Activated naive CD8-positive, alpha-beta T cell treated with anti-CD3 and anti-CD28 coated beads, Interleukin-2, amount 10 ng/mL, durations not matched to agents 7 days and 5 days (primary cell): ENCODE measurements at regions not wholly inside any gene's neighbourhood (a gene's known extent, or its start where the extent isn't known, plus 50 kb on each side); places are given as distances from the start of the nearest gene placed in this dataset.
"Not testable (repeated sequence)": the region's sequence is repeated elsewhere in the genome, so short reads cannot be mapped to it uniquely, and the experiment has no call there.

ENCODE experiments used
- ATAC-seq: fragments of 150-1000 bp; cut with Tn5 transposase; one replicate; pipeline ENCODE4 v1.10.0; 2021; ENCODE audit warnings: low read depth, moderate library complexity
- POLR2A ChIA-PET: fragments of 350-600 bp; sonication (Branson Sonifier 250); formaldehyde crosslinking; loops from one replicate; lab custom pipeline; 2021; ENCODE audit warnings: antibody characterized with exemption; lab: Charles Lee
- DNase-seq: peaks from one replicate; pipeline ENCODE4 v3.0.0; 2021
- H3K27ac Mint-ChIP-seq: one replicate; pipeline ENCODE4 v1.8.0; 2022; ENCODE audit warnings: mild to moderate bottlenecking, mixed read lengths
- H3K27me3 Mint-ChIP-seq: one replicate; pipeline ENCODE4 v1.8.0; 2022; ENCODE audit warnings: mild to moderate bottlenecking, moderate library complexity, mixed read lengths
- H3K36me3 Mint-ChIP-seq: one replicate; pipeline ENCODE4 v1.8.0; 2021; ENCODE audit warnings: mild to moderate bottlenecking, mixed read lengths
- H3K4me1 Mint-ChIP-seq: one replicate; pipeline ENCODE4 v1.8.0; 2021; ENCODE audit warnings: mixed read lengths
- H3K4me3 Mint-ChIP-seq: one replicate; pipeline ENCODE4 v1.8.0; 2022; ENCODE audit warnings: mild to moderate bottlenecking, moderate library complexity, mixed read lengths
- H3K9me3 Mint-ChIP-seq: one replicate; pipeline ENCODE4 v1.8.0; 2021; ENCODE audit warnings: mixed read lengths

DNA sequence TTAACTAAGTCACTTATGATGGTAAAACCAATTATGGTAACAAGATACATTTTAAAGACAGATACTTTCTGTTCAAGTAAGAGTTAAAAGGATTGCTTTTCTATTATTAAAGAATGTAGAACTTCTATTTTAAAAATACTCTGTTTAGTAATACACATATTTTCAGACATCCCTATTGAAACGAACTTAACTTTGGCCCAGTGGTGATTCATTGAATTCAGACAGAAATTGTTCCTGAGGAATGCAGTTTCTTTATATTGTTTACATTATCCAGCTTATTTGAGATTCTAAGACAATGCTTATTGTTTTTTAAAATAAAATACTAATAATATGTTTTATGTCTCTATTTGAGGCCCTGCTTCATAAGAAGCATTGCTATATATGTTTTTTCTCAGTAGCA, 816.4 kb downstream of the SEMA5A start:
- POLR2A ChIA-PET, result no interaction called here
- H3K27me3 Mint-ChIP-seq, result no peaks in the 10 kb centered on the region
- no peaks in the 10 kb centered on the region for H3K4me1 Mint-ChIP-seq
- ATAC-seq, result no peak
- H3K27ac Mint-ChIP-seq, result no peak overlapping the region
- no peak for DNase-seq
- no peak overlapping the region for H3K4me3 Mint-ChIP-seq
- peaks cover 2% of the 10 kb centered on the region for H3K9me3 Mint-ChIP-seq
- no peaks in the 10 kb centered on the region for H3K36me3 Mint-ChIP-seq

DNA sequence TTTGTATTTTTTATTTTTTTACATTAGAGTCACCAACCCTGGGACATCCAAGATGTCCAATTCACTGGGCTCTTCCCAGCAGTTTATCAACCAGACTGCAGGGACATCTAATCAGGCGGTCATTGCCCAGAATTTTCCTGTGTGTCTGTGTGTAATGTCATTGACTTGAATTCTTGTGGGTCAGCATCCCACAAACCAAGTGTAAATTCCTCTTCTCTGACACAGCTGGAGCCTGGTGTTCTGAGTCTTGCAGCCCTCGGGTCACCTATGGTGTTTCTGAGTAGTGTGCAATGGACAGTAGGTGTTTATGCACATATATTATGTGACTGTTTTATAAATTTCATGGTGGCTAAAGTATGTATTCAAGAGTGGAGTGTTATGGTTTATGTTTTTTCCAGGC, 815.7 kb downstream of the SEMA5A start:
- Mint-ChIP-seq H3K36me3 (no peaks in the 10 kb centered on the region), H3K4me3 (no peak overlapping the region), H3K27ac (no peak overlapping the region), H3K9me3 (peaks cover 2% of the 10 kb centered on the region), H3K4me1 (no peaks in the 10 kb centered on the region), H3K27me3 (no peaks in the 10 kb centered on the region)
- DNase-seq (no peak), ATAC-seq (no peak)
- POLR2A ChIA-PET, result no interaction called here

DNA sequence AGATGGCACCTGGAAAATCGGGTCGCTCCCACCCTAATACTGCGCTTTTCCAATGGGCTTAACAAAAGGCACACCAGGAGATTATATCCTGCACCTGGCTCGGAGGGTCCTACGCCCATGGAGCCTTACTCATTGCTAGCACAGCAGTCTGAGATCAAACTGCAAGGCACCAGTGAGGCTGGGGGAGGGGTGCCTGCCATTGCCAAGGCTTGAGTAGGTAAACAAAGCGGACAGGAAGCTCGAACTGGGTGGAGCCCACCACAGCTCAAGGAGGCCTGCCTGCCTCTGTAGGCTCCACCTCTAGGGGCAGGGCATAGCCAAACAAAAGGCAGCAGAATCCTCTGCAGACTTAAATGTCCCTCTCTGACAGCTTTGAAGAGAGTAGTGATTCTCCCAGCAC, 814.8 kb downstream of the SEMA5A start:
- H3K4me3 Mint-ChIP-seq, H3K4me1 Mint-ChIP-seq, H3K27me3 Mint-ChIP-seq, H3K27ac Mint-ChIP-seq, POLR2A ChIA-PET, H3K36me3 Mint-ChIP-seq, H3K9me3 Mint-ChIP-seq, DNase-seq, ATAC-seq: not testable (repeated sequence)

DNA sequence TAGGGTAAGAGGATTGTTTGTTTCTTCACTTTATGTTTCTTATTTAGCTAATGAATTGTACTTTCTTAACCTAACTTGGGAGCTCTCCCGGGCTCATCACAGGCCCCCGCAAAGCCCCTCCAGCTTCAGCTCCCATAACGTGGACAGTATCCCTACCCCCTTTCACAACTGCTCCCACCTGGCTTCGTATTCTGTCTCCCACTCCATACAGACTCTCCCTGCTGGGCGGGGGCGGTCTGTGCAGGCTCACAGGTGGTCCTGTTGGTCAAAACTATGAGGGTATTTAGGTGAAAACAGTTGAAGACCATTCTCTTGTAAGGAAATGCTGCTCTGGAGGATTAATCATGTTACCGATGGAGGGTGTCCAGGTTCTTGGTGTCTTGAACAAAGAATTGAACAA, 805.3 kb downstream of the SEMA5A start:
- no peak for DNase-seq
- Mint-ChIP-seq H3K27me3 (no peaks in the 10 kb centered on the region), H3K4me1 (no peaks in the 10 kb centered on the region), H3K36me3 (no peaks in the 10 kb centered on the region), H3K4me3 (no peak overlapping the region), H3K9me3 (peaks cover 5% of the 10 kb centered on the region), H3K27ac (no peak overlapping the region)
- POLR2A ChIA-PET, result no interaction called here
- ATAC-seq, result no peak

DNA sequence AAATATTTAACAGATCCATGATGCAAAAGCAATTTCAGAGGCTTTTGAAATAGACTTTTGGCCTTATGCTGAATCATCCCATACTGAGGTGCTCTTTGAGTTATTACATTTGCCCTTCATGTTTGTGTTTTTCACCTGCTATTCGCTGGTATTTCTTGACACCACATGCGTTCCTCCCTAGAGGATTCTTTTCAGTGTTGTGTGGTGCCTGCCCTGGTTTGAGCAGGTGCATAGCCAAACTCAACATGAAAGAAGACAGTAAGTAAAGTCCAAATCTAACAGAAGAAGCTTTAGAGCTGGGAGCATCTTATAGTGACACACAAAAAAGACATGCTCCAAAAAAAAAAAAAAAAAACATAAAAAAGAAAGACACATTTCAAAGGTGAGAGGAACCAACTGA, 796.3 kb downstream of the SEMA5A start:
- H3K27ac Mint-ChIP-seq, result no peak overlapping the region
- POLR2A ChIA-PET, result no interaction called here
- H3K36me3 Mint-ChIP-seq, result no peaks in the 10 kb centered on the region
- H3K4me1 Mint-ChIP-seq, result no peaks in the 10 kb centered on the region
- no peak overlapping the region for H3K4me3 Mint-ChIP-seq
- no peak for ATAC-seq
- no peaks in the 10 kb centered on the region for H3K27me3 Mint-ChIP-seq
- DNase-seq, result no peak
- H3K9me3 Mint-ChIP-seq, result no peaks in the 10 kb centered on the region

DNA sequence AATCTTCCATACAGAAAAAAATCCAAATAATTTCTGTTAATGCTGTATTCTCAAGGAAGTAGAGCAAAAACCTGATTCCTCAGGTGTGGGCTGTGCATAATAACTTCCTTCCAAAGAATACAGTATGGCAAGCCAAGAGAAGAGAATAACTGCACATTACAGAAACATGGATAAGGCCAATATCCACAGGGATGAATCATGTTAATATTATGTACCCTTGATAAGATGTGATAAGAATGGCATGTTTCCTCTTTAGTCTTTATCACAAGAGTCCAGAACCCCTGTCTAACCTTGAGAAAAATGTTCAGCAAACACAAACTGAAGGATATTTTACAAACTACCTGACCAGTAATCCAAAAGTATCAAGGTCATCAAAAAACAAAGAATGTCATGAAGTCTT, 795.8 kb downstream of the SEMA5A start:
- Mint-ChIP-seq H3K4me3 (no peak overlapping the region), H3K27ac (no peak overlapping the region), H3K36me3 (no peaks in the 10 kb centered on the region), H3K27me3 (no peaks in the 10 kb centered on the region), H3K9me3 (no peaks in the 10 kb centered on the region), H3K4me1 (no peaks in the 10 kb centered on the region)
- ATAC-seq (no peak), DNase-seq (no peak)
- POLR2A ChIA-PET, result no interaction called here

DNA sequence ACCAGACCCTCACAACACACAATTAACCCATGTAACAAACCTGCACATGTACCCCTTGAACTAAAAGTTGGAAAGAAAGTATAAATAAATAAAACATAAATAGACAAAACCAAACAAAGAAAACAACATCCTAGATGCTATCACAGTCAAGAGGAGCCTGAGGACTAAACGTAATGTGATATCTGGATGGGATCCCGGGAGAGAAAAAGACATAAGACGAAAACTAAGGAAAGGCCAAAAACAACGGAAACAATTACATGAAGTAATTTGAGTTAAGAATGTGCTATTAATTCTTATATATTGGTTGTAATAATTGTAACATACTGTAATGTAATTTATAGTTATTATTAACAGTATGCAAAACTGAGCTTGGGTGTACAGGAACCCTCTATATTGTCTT, 793.9 kb downstream of the SEMA5A start:
- DNase-seq (no peak), ATAC-seq (no peak)
- no peaks in the 10 kb centered on the region for H3K27me3 Mint-ChIP-seq
- POLR2A ChIA-PET, result no interaction called here
- no peaks in the 10 kb centered on the region for H3K9me3 Mint-ChIP-seq
- no peak overlapping the region for H3K4me3 Mint-ChIP-seq
- H3K36me3 Mint-ChIP-seq, result no peaks in the 10 kb centered on the region
- H3K4me1 Mint-ChIP-seq, result no peaks in the 10 kb centered on the region
- no peak overlapping the region for H3K27ac Mint-ChIP-seq

DNA sequence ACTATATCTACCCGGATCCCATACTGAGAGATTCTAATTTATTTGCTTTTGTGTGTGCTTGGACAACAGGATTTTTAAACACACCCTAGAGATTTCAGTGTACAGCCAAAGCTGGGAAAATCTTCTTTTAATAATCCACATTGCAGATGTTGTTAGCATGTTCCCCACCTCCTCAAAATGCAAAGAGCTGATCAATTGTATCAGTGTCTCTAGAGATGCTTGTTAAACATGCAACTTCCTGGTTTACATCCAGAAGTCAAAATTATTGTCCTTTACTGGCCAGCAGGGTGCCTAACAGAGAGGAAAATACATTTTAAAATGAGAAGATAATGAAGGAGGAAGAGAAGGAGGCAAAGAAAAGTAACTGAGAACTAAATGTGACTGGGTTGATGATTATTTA, 793.3 kb downstream of the SEMA5A start:
- no peak overlapping the region for H3K4me3 Mint-ChIP-seq
- H3K27me3 Mint-ChIP-seq, result no peaks in the 10 kb centered on the region
- no peaks in the 10 kb centered on the region for H3K4me1 Mint-ChIP-seq
- no peaks in the 10 kb centered on the region for H3K9me3 Mint-ChIP-seq
- H3K36me3 Mint-ChIP-seq, result no peaks in the 10 kb centered on the region
- DNase-seq (no peak), ATAC-seq (no peak)
- no peak overlapping the region for H3K27ac Mint-ChIP-seq
- POLR2A ChIA-PET, result no interaction called here

DNA sequence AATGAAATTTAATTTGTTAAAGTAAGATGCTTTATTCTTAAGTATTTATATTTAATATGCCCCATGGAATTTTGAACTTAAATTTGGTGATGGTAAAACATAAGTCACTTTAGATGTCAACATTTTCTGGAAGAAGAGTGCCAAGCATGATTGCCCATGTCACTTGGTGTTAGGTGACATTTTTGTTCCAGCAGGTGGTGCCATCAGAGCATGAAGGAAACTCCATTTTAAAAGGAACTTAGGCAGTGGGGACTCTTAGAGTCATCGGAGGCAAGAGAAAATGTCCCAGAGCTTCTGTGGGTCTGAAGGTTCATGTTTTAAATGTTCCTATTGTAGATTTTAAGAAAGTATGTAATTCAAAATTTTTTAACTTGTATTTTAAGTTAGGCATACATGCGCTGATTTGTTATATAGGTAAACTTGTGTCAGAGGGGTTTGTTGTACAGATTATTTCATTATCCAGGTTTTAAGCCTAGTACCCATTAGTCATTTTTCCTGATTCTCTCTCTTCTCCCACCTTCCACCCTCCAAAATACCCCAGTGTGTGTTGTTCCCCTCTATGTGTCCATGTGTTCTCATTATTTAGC, 789.3 kb downstream of the SEMA5A start:
- ATAC-seq (no peak), DNase-seq (no peak)
- H3K4me3 Mint-ChIP-seq, result no peak overlapping the region
- POLR2A ChIA-PET, result no interaction called here
- no peak overlapping the region for H3K27ac Mint-ChIP-seq
- no peaks in the 10 kb centered on the region for H3K27me3 Mint-ChIP-seq
- no peaks in the 10 kb centered on the region for H3K4me1 Mint-ChIP-seq
- H3K9me3 Mint-ChIP-seq, result peaks cover 9% of the 10 kb centered on the region
- no peaks in the 10 kb centered on the region for H3K36me3 Mint-ChIP-seq

DNA sequence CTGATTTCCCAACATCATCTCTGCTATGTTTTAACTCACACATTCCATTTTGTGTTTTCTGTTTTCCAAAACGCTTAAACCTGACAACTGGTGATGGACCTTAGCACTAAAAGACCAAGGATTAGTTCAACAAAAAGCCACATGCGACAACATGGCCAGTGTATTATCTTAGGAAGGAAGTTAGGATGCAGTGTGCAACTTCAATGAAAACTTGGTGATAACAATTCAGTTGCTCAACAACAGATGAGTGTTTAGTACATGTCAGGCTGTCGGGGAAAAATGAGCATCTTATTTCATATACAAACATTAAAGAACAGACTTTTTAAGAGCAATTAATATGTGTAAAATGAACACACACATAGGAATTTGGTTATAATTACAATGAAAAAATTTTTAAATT, 780.0 kb downstream of the SEMA5A start:
- no peaks in the 10 kb centered on the region for H3K27me3 Mint-ChIP-seq
- H3K4me1 Mint-ChIP-seq, result no peaks in the 10 kb centered on the region
- POLR2A ChIA-PET, result no interaction called here
- no peaks in the 10 kb centered on the region for H3K36me3 Mint-ChIP-seq
- H3K27ac Mint-ChIP-seq, result no peak overlapping the region
- no peak for ATAC-seq
- no peak overlapping the region for H3K4me3 Mint-ChIP-seq
- peaks cover 2% of the 10 kb centered on the region for H3K9me3 Mint-ChIP-seq
- DNase-seq, result no peak

DNA sequence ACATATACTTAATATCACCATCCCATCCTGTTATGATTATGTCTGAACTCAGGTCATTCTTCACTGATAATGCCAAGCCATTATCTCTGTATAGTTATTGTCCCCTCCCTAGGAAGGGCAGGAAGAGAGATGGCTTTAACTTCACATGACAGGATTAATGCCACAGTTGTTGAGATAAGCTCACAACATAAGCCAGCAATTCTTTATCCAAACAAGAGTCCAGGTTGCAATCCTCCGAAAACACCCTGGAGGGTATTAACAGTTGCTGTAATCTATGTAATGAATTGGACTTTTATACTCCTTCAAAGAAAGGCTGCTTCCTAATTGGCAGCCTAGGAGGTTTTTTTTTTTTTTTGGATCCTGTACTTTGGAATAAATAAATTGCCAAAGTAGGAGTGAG, 779.4 kb downstream of the SEMA5A start:
- H3K36me3 Mint-ChIP-seq, result no peaks in the 10 kb centered on the region
- H3K4me1 Mint-ChIP-seq, result no peaks in the 10 kb centered on the region
- no peaks in the 10 kb centered on the region for H3K27me3 Mint-ChIP-seq
- DNase-seq, result no peak
- H3K4me3 Mint-ChIP-seq, result no peak overlapping the region
- peaks cover under 1% of the 10 kb centered on the region for H3K9me3 Mint-ChIP-seq
- no peak overlapping the region for H3K27ac Mint-ChIP-seq
- ATAC-seq, result no peak
- POLR2A ChIA-PET, result no interaction called here

DNA sequence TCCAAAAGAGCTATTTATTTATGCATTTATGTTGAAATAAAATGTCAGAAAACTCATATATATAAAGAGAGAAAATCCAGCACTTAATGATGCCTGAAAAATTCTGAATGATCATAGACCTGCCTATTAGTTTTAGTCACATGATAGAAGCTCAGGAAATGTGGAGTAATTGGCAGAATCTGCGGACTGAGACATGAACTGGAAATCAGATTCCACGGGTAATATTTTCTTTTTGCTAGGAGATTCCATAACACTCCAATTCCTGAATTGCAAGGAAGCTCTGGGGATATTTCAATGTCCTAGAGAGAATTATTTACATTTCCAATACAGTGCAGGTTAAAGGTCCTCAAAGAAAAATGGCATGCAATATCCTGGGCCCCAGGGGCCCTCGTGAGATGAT, 778.8 kb downstream of the SEMA5A start:
- DNase-seq (no peak), ATAC-seq (no peak)
- Mint-ChIP-seq H3K4me3 (no peak overlapping the region), H3K4me1 (no peaks in the 10 kb centered on the region), H3K36me3 (no peaks in the 10 kb centered on the region), H3K27ac (no peak overlapping the region), H3K27me3 (no peaks in the 10 kb centered on the region), H3K9me3 (no peaks in the 10 kb centered on the region)
- POLR2A ChIA-PET, result no interaction called here

DNA sequence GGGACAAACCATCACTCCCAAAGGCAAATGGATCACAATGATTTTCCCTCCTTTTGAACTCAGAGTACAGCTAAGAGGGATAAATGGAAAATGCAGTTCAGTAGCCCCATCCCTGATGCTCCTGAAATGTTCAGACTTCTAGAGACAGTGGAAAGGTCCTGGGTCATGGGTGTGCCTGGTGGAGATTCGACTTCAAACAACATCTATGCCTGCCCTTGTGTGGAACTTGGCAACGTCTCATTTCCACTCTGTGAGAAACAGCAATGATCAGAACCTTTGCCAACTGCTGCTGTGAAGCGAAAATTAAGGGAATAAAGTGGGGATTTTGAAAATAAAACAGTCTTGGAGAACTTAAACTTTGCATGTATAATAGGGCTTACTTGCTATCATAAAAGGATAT, 778.1 kb downstream of the SEMA5A start:
- Mint-ChIP-seq H3K27me3 (no peaks in the 10 kb centered on the region), H3K4me1 (no peaks in the 10 kb centered on the region), H3K36me3 (no peaks in the 10 kb centered on the region), H3K27ac (no peak overlapping the region), H3K9me3 (no peaks in the 10 kb centered on the region), H3K4me3 (no peak overlapping the region)
- POLR2A ChIA-PET, result no interaction called here
- ATAC-seq (no peak), DNase-seq (no peak)

DNA sequence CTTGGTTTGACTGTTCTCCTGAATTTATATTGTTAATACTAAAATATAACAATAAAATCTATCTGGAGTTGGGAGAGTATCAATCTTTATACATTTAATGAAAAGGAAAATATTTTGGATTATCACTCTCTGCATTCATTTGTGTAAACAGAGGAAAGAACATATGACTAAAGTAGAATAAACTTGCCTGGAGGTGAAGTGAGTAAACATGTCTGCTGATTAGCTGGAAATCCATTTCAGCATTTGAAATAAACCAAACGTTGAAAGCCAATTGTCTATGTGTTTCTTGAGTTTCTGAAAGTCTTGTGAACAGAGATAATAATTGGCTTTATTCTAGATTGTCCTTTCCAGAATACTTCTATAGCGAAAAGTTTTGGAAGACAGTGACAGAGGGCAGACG, 776.2 kb downstream of the SEMA5A start:
- H3K27me3 Mint-ChIP-seq, result no peaks in the 10 kb centered on the region
- H3K27ac Mint-ChIP-seq, result no peak overlapping the region
- H3K9me3 Mint-ChIP-seq, result no peaks in the 10 kb centered on the region
- no peak for ATAC-seq
- no peaks in the 10 kb centered on the region for H3K4me1 Mint-ChIP-seq
- H3K36me3 Mint-ChIP-seq, result no peaks in the 10 kb centered on the region
- no peak overlapping the region for H3K4me3 Mint-ChIP-seq
- POLR2A ChIA-PET, result no interaction called here
- no peak for DNase-seq

DNA sequence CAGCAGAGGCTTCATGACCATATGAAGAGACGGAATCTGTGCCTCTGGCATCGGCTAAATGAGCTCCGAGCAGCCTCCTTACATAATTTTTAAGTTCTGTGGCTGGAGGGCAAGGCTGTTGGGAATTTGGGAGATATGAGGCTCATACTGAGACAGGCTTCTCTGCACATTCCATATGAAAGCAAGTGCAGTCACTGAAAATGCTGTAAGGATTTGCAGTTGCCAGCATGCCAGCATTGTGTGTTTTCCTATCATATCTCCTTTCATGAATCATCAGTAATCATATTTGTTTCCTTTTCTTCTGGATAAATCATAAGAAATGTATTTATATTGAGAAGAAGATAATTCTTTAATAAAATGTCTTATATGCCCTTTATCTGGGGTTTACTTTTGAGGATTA, 775.4 kb downstream of the SEMA5A start:
- Mint-ChIP-seq H3K36me3 (no peaks in the 10 kb centered on the region), H3K4me1 (no peaks in the 10 kb centered on the region), H3K9me3 (no peaks in the 10 kb centered on the region), H3K27ac (no peak overlapping the region), H3K27me3 (no peaks in the 10 kb centered on the region), H3K4me3 (no peak overlapping the region)
- ATAC-seq (no peak), DNase-seq (no peak)
- POLR2A ChIA-PET, result no interaction called here
